Calu3 (cell line): ENCODE measurements at regions not wholly inside any gene's neighbourhood (a gene's known extent, or its start where the extent isn't known, plus 50 kb on each side); places are given as distances from the start of the nearest gene placed in this dataset.

Experiments used
- BruUV-seq: library from RNA; stranded (reverse); fragments of 400-500 nt; replicated peaks from 2 replicates; lab custom pipeline; 2021; lab: Mats Ljungman, UMichigan
- CTCF ChIA-PET: fragments of 300-600 bp; sonication (Branson Sonifier 250); formaldehyde crosslinking; loops from one replicate; lab custom pipeline; 2022; ENCODE audit warnings: antibody characterized with exemption; lab: Charles Lee
- DNase-seq: peaks from one replicate; pipeline ENCODE4 v3.0.0; 2022
- H3K27ac Mint-ChIP-seq: one replicate; pipeline ENCODE4 v1.8.0; 2022; ENCODE audit warnings: mixed read lengths; ENCODE audit not compliant: unreplicated experiment
- H3K27me3 Mint-ChIP-seq: one replicate; pipeline ENCODE4 v1.8.0; 2022; ENCODE audit warnings: mixed read lengths; ENCODE audit not compliant: unreplicated experiment
- H3K36me3 Mint-ChIP-seq: one replicate; pipeline ENCODE4 v1.8.0; 2022; ENCODE audit warnings: mild to moderate bottlenecking, moderate library complexity, mixed read lengths; ENCODE audit not compliant: insufficient read depth, unreplicated experiment
- H3K4me1 Mint-ChIP-seq: one replicate; pipeline ENCODE4 v1.8.0; 2022; ENCODE audit warnings: mild to moderate bottlenecking, low read depth, mixed read lengths; ENCODE audit not compliant: unreplicated experiment
- H3K4me3 Mint-ChIP-seq: one replicate; pipeline ENCODE4 v1.8.0; 2022; ENCODE audit warnings: mild to moderate bottlenecking, low read depth, moderate library complexity, mixed read lengths; ENCODE audit not compliant: unreplicated experiment
- H3K9me3 Mint-ChIP-seq: one replicate; pipeline ENCODE4 v1.8.0; 2022; ENCODE audit warnings: low read depth, mixed read lengths; ENCODE audit not compliant: unreplicated experiment
- CTCF ChIP-seq: fragments of 200-600 bp; IDR thresholded peaks from one replicate; pipeline ENCODE4 v1.8.0; 2022; ENCODE audit warnings: antibody characterized with exemption; ENCODE audit not compliant: unreplicated experiment
- intact Hi-C: fragments of 100-400 bp; cut with micrococcal nuclease; formaldehyde crosslinking; loops from one replicate; pipeline ENCODE4 v1.10.0; 2022; ENCODE audit not compliant: unreplicated experiment

- Mint-ChIP-seq H3K36me3 (no peaks in the 10 kb centered on the region), H3K4me3 (no peak overlapping the region), H3K4me1 (peaks cover 14% of the 10 kb centered on the region), H3K9me3 (no peaks in the 10 kb centered on the region), H3K27ac (no peak overlapping the region), H3K27me3 (peaks cover 73% of the 10 kb centered on the region)
- CTCF ChIA-PET: no interaction called here
- no peak for DNase-seq
- TF ChIP-seq CTCF: no peak
- BruUV-seq: no TSS peak
- intact Hi-C loops: no loop called here
Measured at GRCh38 chr17:73826181-73826871, 182.1 kb upstream of the SDK2 start.

GRCh38 chr17:73826872-73827228 lies 182.6 kb upstream of the SDK2 start:
- intact Hi-C loops: no loop called here
- CTCF ChIA-PET: no interaction called here
- BruUV-seq: no TSS peak
- no peak overlapping the region for H3K27ac Mint-ChIP-seq
- H3K9me3 Mint-ChIP-seq: no peaks in the 10 kb centered on the region
- no peaks in the 10 kb centered on the region for H3K36me3 Mint-ChIP-seq
- TF ChIP-seq CTCF: no peak
- DNase-seq: no peak
- peaks cover 72% of the 10 kb centered on the region for H3K27me3 Mint-ChIP-seq
- peaks cover 14% of the 10 kb centered on the region for H3K4me1 Mint-ChIP-seq
- no peak overlapping the region for H3K4me3 Mint-ChIP-seq

- no TSS peak for BruUV-seq
- no peak for TF ChIP-seq CTCF
- DNase-seq: no peak
- Mint-ChIP-seq H3K36me3 (no peaks in the 10 kb centered on the region), H3K4me3 (no peak overlapping the region), H3K9me3 (no peaks in the 10 kb centered on the region), H3K27me3 (peaks cover 72% of the 10 kb centered on the region), H3K27ac (no peak overlapping the region), H3K4me1 (peaks cover 14% of the 10 kb centered on the region)
- intact Hi-C loops: no loop called here
- CTCF ChIA-PET: interaction anchor here (0.6 to 0.9 kb wide), 2 partner anchors 14 to 57 kb away, joined by 3 read pairs; no protein-coding TSS in a partner anchor
Measured at GRCh38 chr17:73827627-73828291, 183.5 kb upstream of the SDK2 start.

- Mint-ChIP-seq H3K27me3 (peaks cover 67% of the 10 kb centered on the region), H3K4me3 (no peak overlapping the region), H3K36me3 (no peaks in the 10 kb centered on the region), H3K9me3 (no peaks in the 10 kb centered on the region), H3K4me1 (peaks cover 14% of the 10 kb centered on the region), H3K27ac (no peak overlapping the region)
- BruUV-seq: no TSS peak
- CTCF ChIA-PET: interaction anchor here (1.0 kb wide), 1 partner anchor 9 kb away, joined by 3 read pairs; no protein-coding TSS in a partner anchor
- intact Hi-C loops: no loop called here
- DNase-seq: no peak
- TF ChIP-seq CTCF: no peak
Measured at GRCh38 chr17:73829676-73830280, 185.5 kb upstream of the SDK2 start.
